A549 (cell line): ENCODE measurements at regions not wholly inside any gene's neighbourhood (a gene's known extent, or its start where the extent isn't known, plus 50 kb on each side); places are given as distances from the start of the nearest gene placed in this dataset.

Experiments
- ATAC-seq, 2 experiments: fragments of 200-7000 bp in 1 of 2; fragments of >200 bp in 1 of 2; cut with Nextera tagmentation in 1 of 2; cut with Tn5 transposase in 1 of 2; 3 replicates each; pipeline versions ENCODE4 v1.8.0 to v1.9.1; 2018 to 2020; ENCODE audit warnings: mild to moderate bottlenecking in 1 of 2, moderate library complexity in 1 of 2
- CTCF ChIA-PET: fragments of 300-600 bp; sonication (Branson Sonifier 250); formaldehyde crosslinking; extraction: SDS; loops from one replicate; lab custom pipeline; 2021; ENCODE audit warnings: antibody characterized with exemption, inconsistent platforms; lab: Yijun Ruan, JAX
- POLR2A ChIA-PET: fragments of 350-600 bp; formaldehyde crosslinking; extraction: SDS; loops from one replicate; lab custom pipeline; 2021; ENCODE audit warnings: antibody characterized with exemption, inconsistent platforms; lab: Yijun Ruan, JAX
- DNase-seq, 2 experiments: peaks; one replicate each; pipeline versions ENCODE4 v3.0.0 to v3.0.0-alpha.2; 2011 to 2016; ENCODE audit warnings: low read depth in 1 of 2, low spot score in 1 of 2
- FAIRE-seq: peaks from 2 replicates; lab custom pipeline; 2011; peaks lifted over from hg19 to GRCh38; lab: Jason Lieb, UNC
- H3K27ac ChIP-seq, 2 experiments: fragments of >200 bp; sonication (Bioruptor Twin); formaldehyde crosslinking; 3 replicates each; pipeline ENCODE4 v1.5.1; 2016 to 2017
- H3K4me1 ChIP-seq: fragments of >200 bp; sonication (Bioruptor Twin); formaldehyde crosslinking; 3 replicates; pipeline ENCODE4 v1.6.1; 2016
- H3K4me2 ChIP-seq: fragments of >200 bp; sonication (Bioruptor Twin); formaldehyde crosslinking; 3 replicates; pipeline ENCODE4 v1.6.1; 2016
- H3K4me3 ChIP-seq: fragments of >200 bp; sonication (Bioruptor Twin); formaldehyde crosslinking; 3 replicates; pipeline ENCODE4 v1.5.1; 2016
- H3K9me3 ChIP-seq: fragments of >200 bp; sonication (Bioruptor Twin); formaldehyde crosslinking; 3 replicates; pipeline ENCODE4 v1.6.1; 2016
- BCL3 ChIP-seq: fragments of >200 bp; sonication (Bioruptor Twin); formaldehyde crosslinking; IDR thresholded peaks from 3 replicates; pipeline ENCODE4 v1.6.1; 2016
- CBX2 ChIP-seq: fragments of 200-600 bp; sonication (generic); IDR thresholded peaks from 2 replicates; pipeline ENCODE4 v1.6.1; 2016; ENCODE audit warnings: low read depth, mild to moderate bottlenecking, borderline replicate concordance
- CHD2 ChIP-seq: fragments of 150-350 bp; IDR thresholded peaks from 2 replicates; pipeline ENCODE4 v1.6.1; 2014; ENCODE audit warnings: low read length; ENCODE audit not compliant: partially characterized antibody
- CTCF ChIP-seq: fragments of >200 bp; sonication (Bioruptor Twin); formaldehyde crosslinking; IDR thresholded peaks from 3 replicates; pipeline ENCODE4 v1.5.1; 2016
- E2F6 ChIP-seq: IDR thresholded peaks from 2 replicates; pipeline ENCODE4 v1.6.1; 2012; ENCODE audit warnings: low read depth, borderline replicate concordance
- ELK1 ChIP-seq: fragments of 150-350 bp; IDR thresholded peaks from 2 replicates; pipeline ENCODE4 v1.6.1; 2014; ENCODE audit warnings: low read depth, mild to moderate bottlenecking, low read length
- EP300 ChIP-seq, 2 experiments: fragments of >200 bp; sonication (Bioruptor Twin); formaldehyde crosslinking; IDR thresholded peaks; 2 replicates in 1 of 2; 3 replicates in 1 of 2; pipeline ENCODE4 v1.6.1; 2016 to 2017
- ESRRA ChIP-seq: fragments of 150-350 bp; IDR thresholded peaks from 2 replicates; pipeline ENCODE4 v1.6.1; 2014; ENCODE audit warnings: mild to moderate bottlenecking, low read length, borderline replicate concordance
- FOSB ChIP-seq: fragments of 250-450 bp; sonication (Bioruptor Pico); IDR thresholded peaks from 2 replicates; pipeline ENCODE4 v1.5.0; 2020; ENCODE audit warnings: mild to moderate bottlenecking, moderate library complexity
- HDAC2 ChIP-seq: fragments of 200-600 bp; sonication (generic); IDR thresholded peaks from 2 replicates; pipeline ENCODE4 v1.6.1; 2016
- KDM1A ChIP-seq: fragments of 200-600 bp; sonication (generic); IDR thresholded peaks from 2 replicates; pipeline ENCODE4 v1.6.1; 2016; ENCODE audit warnings: low read depth, mild to moderate bottlenecking
- MAFK ChIP-seq: fragments of 450-650 bp; IDR thresholded peaks from 2 replicates; pipeline ENCODE4 v1.6.1; 2014; ENCODE audit not compliant: partially characterized antibody
- NFE2L2 ChIP-seq: fragments of 150-350 bp; conservative IDR thresholded peaks from 2 replicates; pipeline ENCODE4 v1.6.1; 2014; ENCODE audit warnings: low read length
- PBX3 ChIP-seq: IDR thresholded peaks from 2 replicates; pipeline ENCODE4 v1.6.1; 2012
- POLR2A ChIP-seq: IDR thresholded peaks from 2 replicates; pipeline ENCODE4 v1.6.1; 2012; ENCODE audit warnings: mild to moderate bottlenecking, low read length
- RAD21 ChIP-seq, 2 experiments: fragments of >200 bp in 1 of 2; sonication (Bioruptor Twin) in 1 of 2; formaldehyde crosslinking in 1 of 2; IDR thresholded peaks in 1 of 2; conservative IDR thresholded peaks in 1 of 2; 2 replicates in 1 of 2; 3 replicates in 1 of 2; pipeline ENCODE4 v1.6.1; 2012 to 2018; ENCODE audit warnings: inconsistent platforms in 1 of 2
- RCOR1 ChIP-seq: fragments of 150-350 bp; IDR thresholded peaks from 2 replicates; pipeline ENCODE4 v1.6.1; 2014; ENCODE audit warnings: antibody characterized with exemption, low read length, low read depth
- REST ChIP-seq: fragments of 200-600 bp; sonication (generic); IDR thresholded peaks from 2 replicates; pipeline ENCODE4 v1.6.1; 2016; ENCODE audit warnings: antibody characterized with exemption, mild to moderate bottlenecking, moderate library complexity
- RNF2 ChIP-seq: fragments of 200-600 bp; sonication (generic); IDR thresholded peaks from 2 replicates; pipeline ENCODE4 v1.6.1; 2016; ENCODE audit warnings: low read depth, mild to moderate bottlenecking, antibody characterized with exemption, moderate library complexity, borderline replicate concordance
- SMC3 ChIP-seq: fragments of >200 bp; sonication (Bioruptor Twin); formaldehyde crosslinking; IDR thresholded peaks from 3 replicates; pipeline ENCODE4 v1.6.1; 2018; ENCODE audit warnings: inconsistent platforms
- SREBF2 ChIP-seq: fragments of 450-650 bp; IDR thresholded peaks from 2 replicates; pipeline ENCODE4 v1.6.1; 2014; ENCODE audit warnings: mild to moderate bottlenecking, moderate library complexity
- USF2 ChIP-seq: fragments of 450-650 bp; IDR thresholded peaks from 2 replicates; pipeline ENCODE4 v1.6.1; 2014; ENCODE audit warnings: antibody characterized with exemption
- ZC3H11A ChIP-seq: fragments of 450-650 bp; IDR thresholded peaks from 2 replicates; pipeline ENCODE4 v1.6.1; 2014; ENCODE audit warnings: antibody characterized with exemption, mild to moderate bottlenecking
- WGBS: methylation state at CpG from one replicate; pipeline ENCODE4 v1.1.6; 2017; ENCODE audit errors: missing lambda C conversion rate; 5-methylcytosine and 5-hydroxymethylcytosine counted together

- 91% methylated on average over 2 of the region's 2 CpGs for WGBS
- DNase-seq: no peak
- POLR2A ChIA-PET: no interaction called here
Measured at GRCh38 chr6:88493717-88494116, 327.6 kb upstream of the CNR1 start.

GRCh38 chr6:88492824-88493223, 326.7 kb upstream of the CNR1 start:
- H3K4me3 ChIP-seq: no peak overlapping the region
- H3K4me1 ChIP-seq: no peaks in the 10 kb centered on the region
- H3K4me2 ChIP-seq: no peak overlapping the region
- 0 out of 3 replicates have a peak, but pooled peaks cover 2% of the 10 kb centered on the region for H3K9me3 ChIP-seq
- ATAC-seq (0 out of 6 replicates have a peak, but pooled peaks of 1 of the 2 experiments have one; percentile 47), DNase-seq (peak; percentile 13 to 41), FAIRE-seq (no peak)
- H3K27ac ChIP-seq: 0 out of 6 replicates have a peak overlapping the region, but pooled peaks of 1 of the 2 experiments have one; percentile 24
- ChIA-PET POLR2A (no interaction called here), CTCF (interaction anchor here (0.6 to 3.7 kb wide), 7 partner anchors 19 to 563 kb away, joined by 3 to 14 read pairs (median 3); no protein-coding TSS in a partner anchor)
- 51% methylated on average over 2 of the region's 2 CpGs for WGBS
- TF ChIP-seq RNF2 (no peak), PBX3 (no peak), KDM1A (no peak), REST (no peak), POLR2A (no peak), SREBF2 (no peak), ZC3H11A (no peak), BCL3 (no peak), CHD2 (no peak), RAD21 (conservative IDR thresholded peaks at IDR 0.05 in 1 of 2, IDR thresholded peaks at IDR 0.05 in 1 of 2) (peak; percentile 65 to 72), CTCF (peak; percentile 57), ESRRA (no peak), USF2 (no peak), NFE2L2 (peak; percentile 90), MAFK (peak; percentile 92), SMC3 (peak; percentile 66), E2F6 (no peak), ELK1 (no peak), FOSB (CRISPR knock-in tag) (no peak), HDAC2 (no peak)

More at GRCh38 chr6:88493717-88494116, 327.6 kb upstream of the CNR1 start:
- no peak for ATAC-seq
- no peak overlapping the region for H3K4me3 ChIP-seq
- H3K9me3 ChIP-seq: 0 out of 3 replicates have a peak, but pooled peaks cover 2% of the 10 kb centered on the region
- no peak for TF ChIP-seq RCOR1
- no peak for TF ChIP-seq RAD21 (conservative IDR thresholded peaks at IDR 0.05 in 1 of 2, IDR thresholded peaks at IDR 0.05 in 1 of 2)
- no peak for TF ChIP-seq CBX2
- TF ChIP-seq EP300 (IDR thresholded peaks at IDR 0.05): no peak
- CTCF ChIA-PET: interaction anchor here (1.3 to 3.7 kb wide), 2 partner anchors 378 to 564 kb away, joined by 3 to 14 read pairs; no protein-coding TSS in a partner anchor
- H3K4me2 ChIP-seq: no peak overlapping the region
- no peak for FAIRE-seq
- H3K4me1 ChIP-seq: no peaks in the 10 kb centered on the region
- H3K27ac ChIP-seq: no peak overlapping the region
